RPMI7951 (cell line): ENCODE measurements at regions not wholly inside any gene's neighbourhood (a gene's known extent, or its start where the extent isn't known, plus 50 kb on each side); places are given as distances from the start of the nearest gene placed in this dataset.
"Not testable (repeated sequence)": the region's sequence is repeated elsewhere in the genome, so short reads cannot be mapped to it uniquely, and the experiment has no call there.

Experiments
- DNase-seq: peaks from one replicate; pipeline ENCODE4 v3.0.0-alpha.2; 2012; ENCODE audit warnings: low read depth

DNA sequence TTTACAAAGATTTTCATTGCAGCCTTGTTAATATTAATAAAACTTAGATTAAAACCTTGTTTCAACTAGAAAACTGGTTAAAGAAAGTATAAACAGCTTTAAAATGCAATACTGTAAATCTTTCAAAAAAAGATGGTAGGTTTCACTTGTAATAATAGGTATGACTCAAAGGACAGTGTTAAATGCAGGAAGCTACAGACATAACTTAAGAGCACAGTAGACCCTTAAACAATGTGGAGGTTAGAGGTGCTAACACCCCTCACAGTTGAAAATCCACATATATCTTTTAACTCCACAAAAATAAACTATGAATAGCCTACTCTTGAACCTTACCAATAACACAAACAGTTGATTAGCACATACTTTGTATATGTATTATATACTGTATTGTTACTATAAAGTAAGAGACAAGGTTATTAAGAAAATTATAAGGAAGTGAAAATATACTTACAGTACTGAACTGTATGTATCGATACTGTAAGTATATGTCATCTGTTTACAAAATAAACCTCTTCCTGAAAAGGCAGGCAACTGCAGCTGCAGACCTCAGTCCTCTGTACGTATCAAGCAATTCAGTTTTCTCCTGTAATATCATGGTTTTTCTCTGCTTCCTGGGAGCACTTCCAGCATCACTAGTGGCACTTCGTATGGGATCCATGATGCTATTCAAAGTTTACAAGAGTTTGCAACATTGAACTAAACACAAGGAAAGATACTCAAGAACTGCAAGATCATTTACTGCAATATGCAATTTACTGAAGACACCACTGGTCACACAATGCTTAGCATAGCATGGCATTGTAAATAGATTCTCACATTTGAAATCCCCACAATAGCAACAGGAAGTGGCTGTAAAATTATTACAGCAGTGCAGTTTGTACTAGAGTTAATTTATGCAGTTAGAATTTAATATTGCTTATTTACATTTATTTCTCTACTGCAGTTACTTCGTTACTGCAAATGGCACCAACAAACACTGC, 610.5 kb upstream of the LRRTM4 start:
- no peak for DNase-seq

DNA sequence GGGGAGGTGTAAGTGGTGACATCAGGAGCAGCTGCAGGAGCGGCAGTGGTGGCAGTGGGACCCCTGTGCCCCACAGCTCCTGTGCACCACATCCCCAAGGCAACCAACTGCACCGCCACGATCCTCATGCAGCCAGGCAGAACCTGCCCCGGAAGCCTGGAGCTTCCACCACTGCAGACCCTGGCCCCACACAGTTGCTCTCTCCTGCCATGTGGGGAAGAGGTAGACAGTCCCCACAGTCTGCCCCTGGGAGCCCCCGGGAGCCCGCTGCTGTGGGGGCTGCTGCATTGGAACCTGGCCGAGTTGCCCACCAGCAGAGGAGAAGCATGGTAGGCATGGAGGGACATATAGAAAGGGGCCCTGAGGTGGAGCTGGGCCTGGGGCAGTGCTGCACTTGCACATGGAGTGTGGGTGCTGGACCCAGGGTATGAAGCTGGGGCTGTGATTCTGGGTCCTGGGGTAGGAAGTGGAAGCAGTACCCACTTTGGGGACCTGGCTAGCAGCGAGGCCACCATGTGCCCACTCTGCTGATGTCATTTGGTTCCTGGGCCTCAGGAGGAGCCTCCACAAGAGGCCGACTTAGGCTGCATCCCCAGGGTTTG, 623.3 kb upstream of the LRRTM4 start:
- DNase-seq = no peak

DNA sequence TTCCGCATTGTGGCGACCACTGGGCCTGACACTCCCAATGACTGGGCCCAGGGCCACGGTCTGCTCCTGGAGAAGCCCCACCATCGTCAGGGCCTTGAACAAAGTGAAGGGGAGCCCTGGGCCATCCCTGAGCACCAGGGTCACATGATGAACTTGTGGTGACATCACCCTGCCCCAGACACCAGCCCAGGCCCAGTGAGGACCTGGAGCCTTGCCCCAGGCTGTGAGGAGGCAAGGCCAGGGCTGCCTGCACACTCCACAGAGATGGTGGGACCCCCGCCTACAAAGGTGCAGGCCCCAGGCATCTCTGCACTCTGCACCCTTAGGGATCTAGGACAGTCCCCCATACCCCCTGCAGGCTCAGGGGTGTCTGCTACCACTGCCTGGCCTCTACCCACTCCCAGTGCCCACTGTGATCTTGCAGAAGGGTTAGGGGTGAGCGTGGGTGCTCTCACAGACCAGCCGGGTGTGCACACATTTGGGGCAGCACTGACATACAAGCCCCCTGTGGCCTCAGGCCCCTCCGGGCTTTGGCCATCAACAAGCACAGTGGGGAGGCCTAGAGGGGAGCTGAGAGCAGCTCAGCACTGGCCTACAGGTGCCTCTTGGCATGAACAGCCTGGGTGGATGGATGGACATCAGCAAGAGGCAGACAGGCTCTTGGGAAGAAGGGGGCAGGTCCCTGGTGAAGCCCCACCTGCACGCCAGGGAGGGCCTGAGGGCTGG, 624.0 kb upstream of the LRRTM4 start:
- DNase-seq = no peak

DNA sequence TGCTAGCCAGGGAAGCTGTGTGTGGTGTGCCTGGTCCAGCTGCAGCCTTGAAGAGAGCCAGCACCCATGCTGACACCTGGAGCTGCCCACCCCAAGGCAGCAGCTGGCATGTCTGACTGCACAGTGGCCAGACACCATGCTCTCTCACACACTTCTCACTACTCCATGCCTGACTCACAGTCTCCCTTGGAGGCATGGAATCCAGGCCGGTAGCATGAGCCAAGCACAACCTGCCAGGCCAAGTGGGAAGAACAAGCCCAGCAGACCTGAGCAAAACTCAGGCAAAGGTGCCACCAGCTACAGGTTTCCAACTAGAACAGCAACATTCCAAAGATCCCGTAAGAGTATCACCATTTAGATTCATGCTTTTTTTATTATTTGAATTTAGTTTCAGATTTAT, 625.3 kb upstream of the LRRTM4 start:
- no peak for DNase-seq

DNA sequence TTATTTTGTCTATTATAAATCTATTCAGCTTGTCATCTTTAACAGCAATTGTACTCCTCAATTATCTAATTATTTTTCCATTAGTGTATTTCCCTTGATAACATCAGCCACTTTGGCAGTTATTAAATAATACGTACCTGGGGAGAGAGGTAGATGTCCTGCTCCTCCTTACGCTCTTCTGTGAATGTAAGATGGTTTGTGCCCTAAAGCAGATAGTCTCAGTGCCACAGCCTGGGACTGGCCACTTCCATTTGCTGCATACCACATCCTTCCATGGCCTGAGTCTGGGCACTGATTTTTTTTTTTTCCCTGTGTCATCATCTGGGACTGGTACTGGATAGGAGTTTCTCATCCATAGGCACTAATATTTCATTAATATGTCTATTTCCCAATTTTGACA, 632.4 kb upstream of the LRRTM4 start:
- no peak for DNase-seq

DNA sequence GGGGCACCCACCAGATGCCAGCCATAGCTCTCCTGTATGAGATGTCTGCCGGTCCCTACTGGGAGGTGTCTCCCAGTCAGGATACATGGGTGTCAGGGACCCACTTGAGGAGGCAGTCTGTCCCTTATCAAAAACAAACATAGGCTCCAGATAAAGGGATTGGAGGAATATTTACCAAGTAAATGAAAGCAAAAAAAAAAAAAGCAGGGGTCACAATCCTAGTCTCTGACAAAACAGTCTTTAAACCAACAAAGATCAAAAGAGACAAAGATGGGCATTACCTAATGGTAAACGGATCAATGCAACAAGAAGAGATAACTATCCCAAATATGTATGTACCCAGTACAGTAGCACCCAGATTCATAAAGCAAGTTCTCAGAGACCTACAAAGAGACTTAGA, 640.0 kb upstream of the LRRTM4 start:
- DNase-seq = no peak

DNA sequence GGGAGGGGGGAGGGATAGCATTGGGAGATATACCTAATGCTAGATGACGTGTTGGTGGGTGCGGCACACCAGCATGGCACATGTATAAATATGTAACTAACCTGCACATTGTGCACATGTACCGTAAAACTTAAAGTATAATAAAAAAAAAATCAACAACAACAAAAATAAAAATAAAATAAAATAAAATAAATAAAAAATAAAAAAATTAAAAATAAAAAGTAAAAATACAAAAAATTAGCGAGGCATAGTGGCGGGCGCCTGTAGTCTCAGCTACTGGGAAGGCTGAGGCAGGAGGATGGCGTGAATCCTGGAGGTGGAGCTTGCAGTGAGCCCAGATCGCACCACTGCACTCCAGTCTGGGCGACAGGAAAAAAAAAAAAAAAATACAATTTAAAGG, 650.0 kb upstream of the LRRTM4 start:
- DNase-seq = not testable (repeated sequence)

DNA sequence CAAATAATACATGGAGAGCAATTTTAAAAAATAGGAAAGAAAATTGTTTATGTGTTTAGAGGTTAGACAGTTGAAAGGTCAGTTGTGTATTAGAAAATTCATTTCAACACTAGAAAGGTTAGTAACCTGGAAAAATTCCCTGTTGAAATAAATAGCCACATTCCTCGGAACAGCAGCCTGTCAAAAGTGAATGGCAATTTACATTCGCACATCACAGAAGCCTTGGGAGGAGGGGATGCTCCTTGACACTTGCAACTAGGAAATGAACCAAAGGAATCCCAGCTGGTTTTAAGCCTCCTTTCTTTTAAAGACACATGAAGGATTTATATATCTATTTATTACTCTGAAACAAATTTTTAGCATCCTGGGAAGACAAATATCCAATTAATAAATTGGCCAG, 653.5 kb upstream of the LRRTM4 start:
- DNase-seq = no peak

DNA sequence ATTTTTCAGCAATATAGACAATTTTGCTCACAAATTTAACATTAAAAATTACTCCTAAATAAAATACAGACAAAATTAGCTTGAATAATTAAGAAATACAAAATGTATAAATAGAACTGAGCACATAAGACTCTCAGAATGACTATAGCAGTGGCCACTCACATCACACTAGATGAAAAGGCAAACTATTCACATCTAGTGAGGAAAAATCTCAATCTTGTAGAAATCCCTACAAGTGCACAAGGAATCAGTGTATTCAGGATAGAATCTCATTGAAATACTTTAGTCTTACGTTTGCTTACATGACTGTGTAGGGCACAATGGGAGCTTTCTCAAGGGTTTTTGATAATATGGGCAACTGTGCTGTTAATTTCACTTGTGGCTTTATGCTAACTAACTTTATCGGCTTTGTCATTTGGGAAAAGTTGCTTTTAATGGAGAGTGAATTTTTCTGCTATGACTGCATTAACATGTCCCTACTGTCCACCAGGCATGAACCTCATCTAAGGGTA, 678.9 kb upstream of the LRRTM4 start:
- DNase-seq = peak; percentile 43

DNA sequence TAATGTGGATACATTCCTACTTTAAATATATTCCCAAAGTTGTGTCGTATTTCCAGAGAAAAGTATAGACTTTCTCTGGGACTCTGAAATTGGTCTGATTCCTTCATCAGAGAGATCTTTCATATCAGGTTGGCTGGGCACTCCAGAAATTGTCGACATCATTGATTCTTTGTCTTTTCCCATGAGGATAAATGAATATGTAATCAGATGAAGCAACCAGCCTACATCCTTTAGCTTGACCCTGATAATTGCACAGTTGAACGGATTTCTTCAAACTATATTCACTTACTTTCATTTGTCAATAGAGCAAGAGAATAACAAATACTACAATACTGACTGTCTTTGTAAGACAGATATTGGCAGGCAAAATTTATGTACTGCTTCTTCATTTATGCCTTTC, 680.2 kb upstream of the LRRTM4 start:
- DNase-seq = no peak

DNA sequence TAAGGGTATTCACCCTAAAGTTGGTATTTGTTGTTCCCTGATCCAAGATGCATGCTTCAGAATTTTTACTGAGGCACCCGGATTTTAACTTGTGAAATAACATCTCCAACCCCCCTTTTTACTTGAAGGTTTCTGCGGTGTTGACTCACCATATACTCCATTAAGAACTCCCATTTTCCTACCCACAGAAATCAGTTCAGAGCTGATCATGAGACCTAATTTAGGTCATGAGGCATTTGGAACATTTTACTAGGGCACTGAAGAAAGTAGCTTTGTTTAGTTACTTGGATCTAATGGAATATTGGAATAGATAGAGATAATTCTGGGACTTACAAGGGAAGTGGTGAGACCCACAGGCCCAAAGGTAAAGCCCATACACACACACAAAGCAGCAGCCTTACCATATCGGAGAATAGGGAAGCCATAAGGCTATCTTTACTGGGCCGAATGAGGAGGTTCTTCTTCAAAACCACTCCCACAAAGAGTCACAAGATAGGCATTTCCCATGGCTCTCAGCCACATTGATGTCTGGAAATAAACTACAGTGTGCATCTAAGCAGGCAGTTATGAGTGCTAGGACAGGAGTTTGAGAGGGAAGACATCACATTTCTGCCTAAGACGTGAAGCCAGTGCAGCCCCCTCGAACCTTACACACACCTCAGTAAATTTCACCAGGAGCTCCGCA, 681.0 kb upstream of the LRRTM4 start:
- DNase-seq = peak; percentile 23

DNA sequence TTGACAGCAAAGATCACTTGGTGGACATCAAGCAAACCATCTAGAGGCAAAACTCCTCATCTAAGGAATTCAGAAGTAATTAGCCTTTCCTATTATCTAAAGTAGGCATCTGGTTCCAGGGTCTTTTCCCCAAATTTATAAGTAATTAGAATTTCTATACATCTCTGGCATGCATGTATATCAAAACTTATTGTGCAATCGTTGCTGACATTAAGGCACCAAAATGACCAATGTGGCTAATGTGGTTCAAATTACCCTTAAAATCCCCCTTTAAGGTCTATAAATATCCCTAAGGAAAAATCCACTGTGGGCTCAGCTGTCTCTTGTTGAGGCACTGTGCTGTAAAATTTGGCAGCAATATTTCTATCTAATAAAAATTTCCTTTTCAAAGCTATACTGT, 695.9 kb upstream of the LRRTM4 start:
- no peak for DNase-seq

DNA sequence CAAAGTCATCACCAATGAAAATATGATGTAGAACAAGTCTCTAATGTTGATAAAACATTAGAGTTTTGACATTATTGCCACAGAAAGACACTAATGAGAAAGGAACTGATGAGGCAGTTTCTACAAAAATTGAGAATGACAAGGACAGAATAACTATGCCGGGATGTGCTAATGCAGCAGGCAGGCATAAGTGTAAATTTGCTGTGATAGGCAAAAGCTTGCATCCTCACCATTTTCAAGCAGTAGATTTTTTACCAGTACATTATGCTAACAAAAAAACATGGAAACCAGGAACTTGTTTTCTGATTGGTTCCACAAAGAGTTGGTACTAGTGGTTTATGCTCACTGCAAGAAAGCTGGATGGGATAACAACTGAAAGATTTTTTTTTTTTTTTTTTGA, 715.5 kb upstream of the LRRTM4 start:
- DNase-seq = no peak

DNA sequence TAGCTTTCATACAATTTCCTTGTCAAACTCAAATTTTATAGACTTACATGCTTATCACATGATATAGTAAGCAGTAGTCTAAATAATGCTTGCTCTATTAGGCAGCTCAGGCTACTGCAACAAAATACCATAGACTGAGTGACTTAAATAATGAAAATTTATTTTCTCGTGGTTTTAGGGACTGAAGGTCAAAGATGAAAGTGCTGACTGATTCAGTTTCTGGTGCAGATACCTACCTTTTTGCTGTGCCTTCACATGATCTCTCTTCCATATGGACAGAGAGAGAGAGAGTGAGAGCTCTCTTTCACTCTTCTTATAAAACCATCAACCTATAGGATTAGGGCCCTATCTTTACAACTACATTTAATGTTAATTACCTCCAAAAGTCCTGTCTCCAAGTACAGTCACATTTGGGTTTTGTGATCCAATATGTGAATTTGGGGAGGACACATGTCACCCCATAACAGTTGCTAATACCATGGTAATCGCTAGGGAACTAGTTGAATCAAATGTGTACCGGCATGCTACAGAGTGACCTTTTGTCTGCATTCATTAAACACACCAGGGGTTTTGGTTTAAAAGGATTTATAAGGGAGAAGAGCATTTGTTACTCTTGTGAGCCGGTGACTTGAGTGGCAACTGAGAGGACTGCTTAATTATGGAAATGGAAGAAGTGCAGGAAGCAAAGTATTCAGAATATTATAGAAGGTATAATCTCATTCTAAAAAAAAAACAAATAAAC, 723.4 kb upstream of the LRRTM4 start:
- DNase-seq = no peak

DNA sequence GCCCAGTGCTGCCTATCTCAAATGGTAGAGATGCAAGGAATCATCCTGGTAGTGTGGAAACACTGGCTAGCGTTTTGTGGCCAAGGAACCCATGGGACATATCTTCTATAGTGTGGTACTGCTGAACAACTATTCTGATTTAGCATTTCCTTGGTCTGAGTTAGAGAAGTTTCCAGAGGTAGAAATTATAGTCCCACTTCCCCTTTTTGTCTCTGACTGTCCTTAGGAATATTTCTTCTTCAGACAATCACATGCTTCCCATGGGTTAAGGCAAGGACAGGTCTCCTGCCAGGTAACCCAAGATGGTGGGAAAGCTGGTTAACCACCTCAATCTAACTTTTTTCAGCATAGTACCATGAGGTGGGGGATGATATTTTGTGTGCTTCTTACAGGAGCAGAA, 729.5 kb upstream of the LRRTM4 start:
- DNase-seq = no peak

DNA sequence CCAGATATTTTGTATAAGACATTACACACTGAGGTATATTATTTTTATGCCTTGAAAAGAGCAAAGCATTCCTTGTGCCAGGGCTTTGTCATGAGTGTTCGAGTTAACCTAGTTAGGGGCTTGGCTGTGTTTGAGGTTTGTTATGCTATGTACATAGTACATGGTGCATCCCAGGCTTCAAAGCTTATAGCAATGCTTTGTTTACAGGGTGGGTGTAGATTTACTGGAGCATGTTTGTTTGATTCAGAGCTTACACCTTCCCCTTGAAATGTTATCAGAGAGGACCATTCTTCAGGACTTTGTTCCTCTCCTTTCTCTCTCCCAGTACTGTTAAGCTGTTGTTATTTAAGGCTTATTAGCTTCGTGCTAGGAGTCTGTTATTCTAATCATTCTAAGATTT, 738.7 kb upstream of the LRRTM4 start:
- no peak for DNase-seq

DNA sequence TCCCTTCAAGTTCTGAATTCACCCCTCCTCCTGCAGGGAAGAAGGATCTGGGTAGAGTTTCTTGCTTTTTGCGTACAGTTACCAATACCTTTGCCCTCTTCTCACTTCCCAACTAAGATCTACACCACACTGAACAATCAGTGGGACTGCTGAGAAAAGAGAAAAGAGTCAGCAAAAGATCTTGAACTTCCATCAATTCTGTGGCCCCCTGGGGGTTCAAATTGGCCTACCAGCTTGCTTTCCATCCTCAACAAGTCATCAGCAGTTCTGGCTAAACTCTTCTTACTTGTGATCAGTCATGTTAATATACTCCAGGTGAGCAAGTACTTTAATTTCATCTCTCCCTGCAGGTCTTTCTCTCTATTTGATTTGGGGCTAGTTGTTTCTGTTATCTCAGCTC, 739.3 kb upstream of the LRRTM4 start:
- DNase-seq = no peak

DNA sequence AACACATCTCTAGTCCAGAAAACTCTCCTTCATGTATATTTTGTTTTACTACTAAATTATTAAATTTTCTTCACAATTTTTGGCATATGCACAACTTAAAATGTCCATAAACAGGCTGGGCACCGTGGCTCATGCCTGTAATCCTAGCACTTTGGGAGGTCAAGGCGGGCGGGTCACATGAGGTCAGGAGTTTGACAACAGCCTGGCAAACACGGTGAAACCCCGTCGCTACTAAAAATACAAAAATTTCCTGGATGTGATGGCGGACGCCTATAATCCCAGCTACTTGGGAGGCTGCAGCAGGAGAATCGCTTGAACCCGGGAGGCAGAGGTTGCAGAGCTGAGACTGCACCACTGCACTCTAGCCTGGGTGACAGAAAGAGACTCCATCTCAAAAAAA, 739.9 kb upstream of the LRRTM4 start:
- not testable (repeated sequence) for DNase-seq

DNA sequence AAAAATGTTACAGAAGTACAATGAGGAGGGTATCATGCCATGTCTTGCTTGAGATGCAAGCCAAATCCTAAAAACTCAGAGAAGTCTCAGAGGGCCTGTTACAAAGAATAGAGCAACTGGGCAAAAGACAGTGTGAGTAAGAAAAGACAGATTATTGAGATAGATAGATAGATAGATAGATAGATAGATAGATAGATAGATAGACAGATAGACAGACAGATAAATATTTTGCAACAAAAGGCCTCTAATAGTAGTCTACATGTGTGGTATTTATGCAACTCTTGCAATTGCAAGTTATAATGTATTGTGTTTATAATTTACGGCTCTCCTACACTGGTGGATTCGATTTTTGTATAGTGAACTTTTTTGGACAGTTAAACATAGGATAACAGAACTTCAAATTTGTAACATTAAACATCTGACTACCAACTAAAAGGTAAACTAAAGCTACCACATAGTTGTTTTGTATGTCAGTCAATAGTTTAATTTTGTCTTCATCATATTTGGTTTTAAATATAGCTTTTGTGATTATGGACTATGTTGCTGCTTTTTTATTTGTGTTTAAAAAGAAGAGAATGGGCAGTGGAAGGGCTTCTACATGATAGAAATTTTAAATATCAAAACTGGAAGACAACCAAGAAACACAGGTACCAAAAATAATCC, 740.7 kb upstream of the LRRTM4 start:
- DNase-seq = no peak

DNA sequence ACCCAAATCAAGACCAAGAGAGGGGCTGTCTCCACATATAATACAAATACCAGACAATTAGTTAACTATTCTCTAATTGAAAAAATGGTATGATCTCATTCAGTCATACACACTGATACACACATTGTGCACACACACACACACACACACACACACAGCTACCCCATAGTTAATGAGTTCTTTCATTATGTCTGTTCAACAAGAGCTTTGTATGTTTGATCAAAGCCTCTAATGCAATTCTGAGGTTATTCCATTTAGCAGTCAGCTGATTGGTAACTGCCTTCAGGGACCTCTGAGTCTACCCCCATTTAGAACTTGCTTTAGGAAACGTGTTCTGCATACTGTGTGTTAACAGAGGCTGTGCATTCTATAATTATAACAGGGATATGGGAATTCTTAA, 741.4 kb upstream of the LRRTM4 start:
- DNase-seq = peak; percentile 8

DNA sequence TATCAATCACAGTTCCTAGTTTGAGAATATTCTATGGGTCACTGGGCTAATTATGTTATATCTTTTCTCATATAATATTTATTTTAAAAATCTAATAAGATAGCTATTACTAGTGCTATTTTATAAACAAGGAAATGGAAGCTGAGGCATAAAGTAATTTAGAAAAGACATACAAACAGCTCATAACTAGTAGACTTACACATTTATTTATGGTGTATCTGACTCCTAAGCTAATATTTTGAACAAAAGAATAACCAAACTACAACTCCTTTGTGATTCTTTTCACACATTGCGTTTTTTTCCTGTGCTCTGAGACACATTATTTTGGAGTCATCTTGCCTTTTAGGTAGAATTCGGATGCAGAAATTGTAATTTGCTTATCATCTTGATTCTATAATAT, 742.0 kb upstream of the LRRTM4 start:
- DNase-seq = no peak
